HG02943 (cell line): ENCODE measurements at regions not wholly inside any gene's neighbourhood (a gene's known extent, or its start where the extent isn't known, plus 50 kb on each side); places are given as distances from the start of the nearest gene placed in this dataset.

Experiments used
- ATAC-seq: cut with Tn5 transposase; IDR thresholded peaks from one replicate; pipeline ENCODE4 v1.9.1; 2021; ENCODE audit warnings: mild to moderate bottlenecking, low read depth, moderate library complexity; ENCODE audit not compliant: unreplicated experiment

- ATAC-seq = no peak
Observed at GRCh38 chr6:88361298-88361697, 195.2 kb upstream of the CNR1 start.

GRCh38 chr6:88360203-88360797, 194.2 kb upstream of the CNR1 start:
- ATAC-seq = no peak

DNA sequence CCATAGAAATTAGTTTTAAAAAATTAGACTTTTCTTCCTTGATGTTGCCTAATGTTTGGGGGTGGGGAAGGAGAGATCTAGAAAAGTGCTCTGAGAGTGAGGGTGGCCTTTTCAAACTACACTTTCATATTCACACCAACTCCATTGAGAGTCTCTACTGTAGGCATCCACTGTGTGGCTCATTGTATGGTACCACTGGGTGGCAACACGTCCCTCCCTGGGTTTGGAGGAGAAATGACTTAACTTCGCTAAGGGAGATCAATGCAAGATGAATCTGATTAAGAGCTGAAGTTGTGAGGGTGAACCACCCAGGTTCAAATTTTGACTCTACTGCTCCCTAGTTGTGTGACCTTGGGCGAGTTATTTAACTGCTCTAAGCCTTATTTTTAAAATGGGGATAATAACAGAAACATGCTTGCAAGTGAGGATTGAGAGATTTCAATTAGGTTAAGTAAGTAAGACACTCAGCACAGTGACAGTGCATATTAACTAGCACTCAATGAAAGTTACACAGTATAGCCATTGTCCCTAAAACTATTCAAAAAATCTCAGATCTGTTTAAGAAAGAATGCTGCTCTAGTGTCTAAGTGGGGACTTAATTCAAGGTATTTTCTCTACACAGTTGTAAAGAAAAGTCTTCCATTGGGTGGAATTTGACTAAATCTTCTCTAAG, 193.5 kb upstream of the CNR1 start:
- ATAC-seq = no peak

- no peak for ATAC-seq
Observed at GRCh38 chr6:88358846-88359245, 192.7 kb upstream of the CNR1 start.

- no peak for ATAC-seq
Observed at GRCh38 chr6:88349511-88349910, 183.4 kb upstream of the CNR1 start.

DNA sequence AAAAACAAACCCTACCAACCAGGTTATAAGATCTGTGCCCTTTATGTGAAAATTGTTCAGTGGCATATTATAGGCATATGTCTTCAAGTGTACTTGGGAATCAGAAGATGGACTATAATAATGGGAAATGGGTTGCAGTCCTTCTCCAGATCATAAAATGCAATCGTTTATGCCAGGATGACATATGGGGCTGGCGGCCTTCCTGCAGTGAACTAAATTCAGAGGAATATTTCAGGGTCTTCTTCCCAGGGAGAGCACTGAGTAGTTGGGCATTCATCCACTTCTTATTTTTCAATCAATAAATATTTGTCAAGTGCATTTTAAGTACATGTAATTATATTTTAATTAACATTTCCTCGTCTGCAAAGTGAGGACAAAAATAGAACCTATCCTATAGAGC, 176.2 kb upstream of the CNR1 start:
- ATAC-seq = no peak

DNA sequence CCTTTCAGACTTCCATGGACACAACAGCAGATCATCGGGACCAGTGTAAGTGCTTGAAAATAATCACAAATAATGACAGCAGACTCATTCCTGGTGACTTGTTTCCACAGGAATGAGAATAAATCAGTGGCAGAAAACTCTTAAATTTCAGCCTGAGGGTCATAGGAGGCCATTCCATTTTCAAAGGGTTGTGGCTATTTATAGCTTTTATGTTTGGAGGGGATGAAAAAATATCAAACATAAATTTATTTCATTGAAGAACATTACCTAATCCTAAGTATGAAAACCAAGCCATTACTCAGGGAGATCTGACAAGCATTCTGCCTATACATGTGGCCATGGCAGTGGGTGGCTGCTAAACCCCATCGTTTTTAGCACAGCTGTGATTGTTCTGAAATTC, 173.6 kb upstream of the CNR1 start:
- no peak for ATAC-seq

GRCh38 chr6:88321306-88321705, 155.2 kb upstream of the CNR1 start:
- ATAC-seq = no peak

GRCh38 chr6:88311561-88311960, 145.4 kb upstream of the CNR1 start:
- no peak for ATAC-seq

DNA sequence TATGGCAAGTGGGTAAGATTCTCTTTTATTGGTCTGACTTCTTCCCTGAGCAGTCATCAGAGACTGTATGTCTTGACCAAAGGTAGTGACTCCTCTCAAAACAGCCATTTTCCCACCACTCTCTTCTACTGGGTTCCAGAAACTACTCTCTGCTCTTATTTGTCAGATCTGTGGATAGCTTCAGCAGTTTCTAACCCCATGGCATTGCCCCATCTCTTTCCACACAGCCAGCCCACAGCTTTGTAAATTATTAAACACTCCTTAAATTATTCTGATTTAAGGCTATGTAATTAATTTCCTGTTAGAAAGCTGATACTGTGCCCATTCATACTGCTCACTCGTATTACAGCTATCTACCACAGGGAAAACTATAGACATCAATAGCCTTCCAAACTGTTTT, 138.4 kb upstream of the CNR1 start:
- no peak for ATAC-seq

DNA sequence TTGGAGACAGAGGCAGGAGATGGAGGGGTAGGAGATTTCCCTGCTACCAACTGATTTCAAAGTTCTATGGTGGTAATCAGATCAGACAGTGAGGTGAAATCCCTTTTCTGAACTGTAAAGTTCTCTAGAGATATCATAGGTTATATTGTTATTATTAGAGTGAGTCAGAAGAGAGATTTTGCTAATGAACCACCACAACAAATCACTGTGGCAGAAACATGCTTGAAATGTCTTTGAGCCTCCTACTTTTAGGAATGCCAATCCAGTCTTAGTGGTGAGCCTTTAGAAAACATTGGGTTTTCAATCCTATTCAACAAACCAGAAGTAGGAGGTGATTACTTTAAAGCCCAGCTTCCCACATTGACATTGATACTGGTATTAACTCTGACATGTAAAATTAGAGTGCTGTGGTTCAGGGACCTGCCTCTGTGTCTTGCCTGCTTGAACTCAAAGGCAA, 136.7 kb upstream of the CNR1 start:
- no peak for ATAC-seq

GRCh38 chr6:88301888-88302768, 136.0 kb upstream of the CNR1 start:
- ATAC-seq = no peak

- no peak for ATAC-seq
Observed at GRCh38 chr6:88301256-88301655, 135.1 kb upstream of the CNR1 start.

DNA sequence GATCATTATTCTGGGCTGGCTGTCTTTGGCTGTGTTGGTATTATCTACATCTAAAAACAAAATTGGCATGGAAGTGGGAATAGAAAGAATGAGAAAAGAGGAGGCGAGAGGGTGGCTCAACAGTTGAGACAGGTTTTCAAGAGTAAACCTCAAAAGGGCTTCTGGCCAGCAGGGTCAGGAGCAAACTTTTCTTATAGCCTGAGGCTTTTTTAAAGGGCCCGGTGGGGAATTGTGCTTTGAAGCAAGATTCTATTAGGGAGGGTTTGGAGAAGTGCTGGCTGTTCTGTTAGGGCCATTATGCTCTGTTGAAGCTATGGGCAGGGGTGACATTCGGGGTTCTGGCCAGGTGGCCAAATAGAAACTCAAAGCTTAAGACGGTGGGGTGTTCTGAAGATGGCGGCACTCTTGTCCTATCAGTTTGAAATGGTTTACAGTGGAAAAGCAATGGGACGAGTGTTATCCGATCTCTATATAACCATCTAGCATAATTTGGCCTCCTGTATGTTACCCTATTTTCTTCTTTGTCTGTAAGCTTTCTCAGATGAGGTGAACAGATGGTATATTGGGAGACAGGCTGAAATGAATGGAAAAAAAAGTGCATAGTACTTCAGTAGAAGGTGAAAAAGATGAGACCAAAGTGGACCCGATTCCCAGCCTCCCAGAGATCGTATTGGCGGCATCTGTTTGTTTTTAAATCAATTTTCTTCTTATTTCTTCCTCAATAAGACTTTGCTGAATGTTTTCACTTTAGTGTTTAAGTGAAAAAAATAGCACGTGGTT, 132.1 kb upstream of the CNR1 start:
- ATAC-seq = no peak

- no peak for ATAC-seq
Observed at GRCh38 chr6:88296694-88297093, 130.5 kb upstream of the CNR1 start.

- ATAC-seq = no peak
Observed at GRCh38 chr6:88295663-88296062, 129.5 kb upstream of the CNR1 start.

- no peak for ATAC-seq
Observed at GRCh38 chr6:88294702-88295101, 128.6 kb upstream of the CNR1 start.

DNA sequence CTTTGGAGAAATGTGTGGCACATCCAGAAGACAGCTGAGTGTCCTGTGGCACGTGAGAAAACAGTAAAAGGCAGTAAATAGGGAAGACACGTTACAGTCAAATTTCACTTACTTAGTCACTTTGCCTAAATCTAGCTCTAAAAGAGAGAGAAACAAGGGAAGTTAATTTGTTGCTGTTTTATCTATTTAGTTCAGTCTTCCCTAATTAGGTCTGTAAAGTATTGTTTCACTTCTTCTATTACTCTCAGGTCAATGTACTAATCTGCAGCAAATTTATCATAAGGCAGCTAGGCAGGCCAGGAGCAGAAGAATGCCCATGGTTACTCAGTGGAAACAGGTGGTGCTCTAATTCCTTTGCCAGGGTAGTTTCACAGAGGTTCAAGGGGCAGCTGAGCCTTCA, 124.3 kb upstream of the CNR1 start:
- no peak for ATAC-seq

DNA sequence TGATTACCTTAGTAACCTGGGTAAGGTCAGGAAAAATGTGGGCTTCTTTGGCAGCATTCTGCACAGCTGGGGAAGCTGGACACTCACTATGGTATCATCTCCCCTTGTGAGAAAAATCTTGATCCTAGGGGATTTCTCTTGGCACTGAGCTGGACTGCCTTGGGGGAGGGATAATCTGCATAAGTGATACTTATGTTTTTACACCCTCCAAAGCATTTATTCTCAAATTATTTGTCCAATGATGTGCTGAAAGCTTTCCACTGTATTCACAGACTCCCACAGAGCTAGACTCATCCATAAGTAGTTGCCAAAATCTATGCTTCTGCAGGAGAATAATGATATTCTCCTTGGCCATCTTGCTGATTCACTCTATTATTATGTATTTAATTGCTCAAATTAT, 121.5 kb upstream of the CNR1 start:
- no peak for ATAC-seq

- ATAC-seq = no peak
Observed at GRCh38 chr6:88276331-88276730, 110.2 kb upstream of the CNR1 start.

DNA sequence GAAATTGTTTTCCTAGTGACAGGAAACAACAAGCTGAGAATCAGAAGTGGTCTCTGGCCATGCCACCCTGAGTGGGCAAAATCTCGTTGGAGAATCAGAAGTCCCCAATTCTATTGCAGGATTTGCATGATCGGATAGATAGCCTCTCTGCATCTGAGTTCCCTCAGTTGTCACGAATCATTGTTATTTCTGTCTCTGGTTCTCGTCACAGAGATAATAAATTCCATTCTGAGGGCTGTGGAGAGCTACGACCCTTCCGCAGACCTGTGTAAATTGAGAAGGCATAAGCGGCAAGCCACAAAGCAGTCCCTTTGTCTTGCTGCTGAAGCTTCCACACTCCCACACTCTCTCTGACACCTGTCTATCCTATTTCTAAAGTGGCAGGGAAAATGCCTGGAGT, 102.4 kb upstream of the CNR1 start:
- no peak for ATAC-seq
